GM12892 (cell line): ENCODE measurements at regions not wholly inside any gene's neighbourhood (a gene's known extent, or its start where the extent isn't known, plus 50 kb on each side); places are given as distances from the start of the nearest gene placed in this dataset.

Experiments used
- POLR2A ChIP-seq: IDR thresholded peaks from 2 replicates; pipeline ENCODE4 v1.6.1; 2011; ENCODE audit warnings: low read depth, low read length, control low read depth
- POLR2AphosphoS5 ChIP-seq: IDR thresholded peaks from 2 replicates; pipeline ENCODE4 v1.6.1; 2011; ENCODE audit warnings: low read depth, low read length, control low read depth

DNA sequence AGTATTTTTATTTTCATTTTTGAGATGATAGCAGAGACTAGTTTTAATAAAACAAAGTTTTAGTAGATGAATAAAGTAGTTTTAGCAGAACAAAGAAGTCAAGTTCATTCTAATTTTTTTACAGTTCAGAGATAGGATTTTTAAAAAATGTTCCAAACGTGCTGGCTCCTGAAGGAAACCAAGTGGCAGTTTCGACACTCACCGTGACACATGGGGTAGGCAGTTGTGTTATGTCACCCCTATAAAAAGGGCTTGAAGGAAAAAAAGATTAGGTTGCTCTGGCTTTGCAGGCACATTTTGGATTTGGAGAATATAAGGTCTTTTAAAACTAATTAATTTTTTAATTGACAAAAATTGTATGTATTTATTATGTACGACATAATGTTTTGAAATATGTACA, 305.2 kb downstream of the NDFIP2 start:
- TF ChIP-seq POLR2A (no peak), POLR2AphosphoS5 (no peak)
